Mesendoderm (in vitro differentiated cells): ENCODE measurements at regions not wholly inside any gene's neighbourhood (a gene's known extent, or its start where the extent isn't known, plus 50 kb on each side); places are given as distances from the start of the nearest gene placed in this dataset.

Experiments used
- DNase-seq: peaks from one replicate; pipeline ENCODE4 v3.0.0; 2013
- H2AK5ac ChIP-seq: 2 replicates; pipeline ENCODE4 v1.6.1; 2013; ENCODE audit warnings: low read length, inconsistent platforms
- H2BK120ac ChIP-seq: 2 replicates; pipeline ENCODE4 v1.6.1; 2013; ENCODE audit warnings: low read depth, mild to moderate bottlenecking, low read length, moderate library complexity, mixed read lengths
- H2BK15ac ChIP-seq: replicated peaks from 2 replicates; pipeline ENCODE4 v1.6.1; 2013; ENCODE audit warnings: low read depth, mild to moderate bottlenecking, moderate library complexity
- H2BK5ac ChIP-seq: 2 replicates; pipeline ENCODE4 v1.6.1; 2013; ENCODE audit warnings: low read length, inconsistent platforms
- H3K18ac ChIP-seq: 2 replicates; pipeline ENCODE4 v1.6.1; 2013; ENCODE audit warnings: mild to moderate bottlenecking, low read length, mixed read lengths
- H3K23ac ChIP-seq: one replicate; pipeline ENCODE4 v1.6.1; 2013; ENCODE audit warnings: low read length
- H3K27ac ChIP-seq: 2 replicates; pipeline ENCODE4 v1.5.1; 2013; ENCODE audit warnings: low read depth, mild to moderate bottlenecking, inconsistent platforms, low read length, moderate library complexity
- H3K27me3 ChIP-seq: 2 replicates; pipeline ENCODE4 v1.6.1; 2013; ENCODE audit warnings: low read length, control low read depth, mild to moderate bottlenecking, inconsistent platforms; ENCODE audit not compliant: insufficient read depth, poor library complexity
- H3K36me3 ChIP-seq: 2 replicates; pipeline ENCODE4 v1.6.1; 2013; ENCODE audit warnings: low read length, inconsistent platforms; ENCODE audit not compliant: control insufficient read depth, insufficient read depth
- H3K4ac ChIP-seq: one replicate; pipeline ENCODE4 v1.6.1; 2013; ENCODE audit warnings: low read depth, mild to moderate bottlenecking, low read length, moderate library complexity
- H3K4me1 ChIP-seq: 2 replicates; pipeline ENCODE4 v1.6.1; 2013; ENCODE audit warnings: low read depth, low read length, inconsistent platforms; ENCODE audit not compliant: control insufficient read depth
- H3K4me2 ChIP-seq: 2 replicates; pipeline ENCODE4 v1.6.1; 2013; ENCODE audit warnings: low read length
- H3K4me3 ChIP-seq: 2 replicates; pipeline ENCODE4 v1.5.1; 2013; ENCODE audit warnings: mild to moderate bottlenecking, low read length
- H3K56ac ChIP-seq: one replicate; pipeline ENCODE4 v1.6.1; 2013; ENCODE audit warnings: low read length
- H3K79me1 ChIP-seq: 2 replicates; pipeline ENCODE4 v1.6.1; 2013; ENCODE audit warnings: low read length, inconsistent platforms
- H3K79me2 ChIP-seq: 2 replicates; pipeline ENCODE4 v1.6.1; 2013; ENCODE audit warnings: mild to moderate bottlenecking, low read length; ENCODE audit not compliant: control insufficient read depth, insufficient read depth
- H3K9ac ChIP-seq: 2 replicates; pipeline ENCODE4 v1.6.1; 2013; ENCODE audit warnings: low read length, inconsistent platforms
- H4K5ac ChIP-seq: one replicate; pipeline ENCODE4 v1.6.1; 2013; ENCODE audit warnings: low read length
- H4K8ac ChIP-seq: one replicate; pipeline ENCODE4 v1.6.1; 2013; ENCODE audit warnings: low read depth, mild to moderate bottlenecking, control low read depth, low read length, moderate library complexity
- WGBS: extraction: QIAGEN DNeasy Blood & Tissue Kit; methylation state at CpG from one replicate; pipeline ENCODE4 v1.1.7; 2013; ENCODE audit warnings: low lambda C conversion rate, missing lambda C conversion rate; ENCODE audit not compliant: insufficient coverage; ENCODE audit errors: extremely low coverage; 5-methylcytosine and 5-hydroxymethylcytosine counted together

DNA sequence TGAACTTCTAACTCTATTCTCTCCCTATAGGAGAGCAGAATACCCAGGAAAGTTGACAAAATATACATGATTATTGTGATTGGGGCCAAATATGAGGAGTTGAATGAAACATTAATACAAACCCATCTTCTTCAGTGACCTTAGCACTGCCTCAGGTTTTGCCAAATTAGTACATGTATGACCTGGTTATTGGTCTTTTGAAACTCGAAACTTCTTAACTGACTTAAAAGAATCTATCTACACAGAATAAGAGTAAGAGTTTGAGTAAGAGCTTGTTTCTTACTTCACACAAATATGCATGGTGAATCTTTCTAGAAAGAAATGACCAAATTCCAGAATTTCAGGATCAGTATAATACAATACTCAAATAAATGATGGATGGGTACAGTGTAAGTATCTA, 213.0 kb upstream of the GK2 start:
- Histone ChIP-seq H2BK15ac (no peak overlapping the region), H3K36me3 (no peaks in the 10 kb centered on the region), H3K56ac (no peak overlapping the region), H2BK120ac (no peak overlapping the region), H3K27ac (no peak overlapping the region), H3K4me3 (no peak overlapping the region), H3K9ac (no peak overlapping the region), H3K18ac (no peak overlapping the region), H3K4me2 (no peak overlapping the region), H3K4me1 (no peaks in the 10 kb centered on the region), H3K4ac (no peak overlapping the region), H3K23ac (no peak overlapping the region), H3K79me1 (no peaks in the 10 kb centered on the region), H3K27me3 (no peaks in the 10 kb centered on the region), H2AK5ac (no peak overlapping the region), H2BK5ac (no peak overlapping the region), H4K8ac (no peak overlapping the region), H4K5ac (no peak overlapping the region), H3K79me2 (no peaks in the 10 kb centered on the region)
- no peak for DNase-seq
- WGBS, result no CpG with 5 or more reads among the region's 1 CpG

DNA sequence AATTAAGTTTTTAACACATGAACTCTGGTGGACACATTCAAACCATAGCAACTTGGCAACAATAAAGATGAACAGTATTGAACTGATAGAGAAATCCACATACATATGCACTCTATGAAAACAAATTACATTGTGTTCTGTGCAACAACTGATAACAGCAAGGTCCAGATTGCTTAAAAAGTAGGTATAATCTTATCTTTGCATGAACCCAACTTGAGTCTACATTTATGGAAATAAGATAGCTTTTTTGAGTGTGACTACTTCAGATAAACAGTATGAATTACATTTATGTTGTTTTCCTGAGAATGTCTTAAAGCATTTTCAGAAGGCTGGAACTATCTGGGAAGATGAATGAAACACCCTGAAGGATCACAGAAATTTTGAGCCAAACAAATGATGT, 212.6 kb upstream of the GK2 start:
- Histone ChIP-seq H3K4ac (no peak overlapping the region), H2BK15ac (no peak overlapping the region), H3K9ac (no peak overlapping the region), H4K8ac (no peak overlapping the region), H3K56ac (no peak overlapping the region), H3K36me3 (no peaks in the 10 kb centered on the region), H3K79me2 (no peaks in the 10 kb centered on the region), H2BK120ac (no peak overlapping the region), H3K4me1 (no peaks in the 10 kb centered on the region), H3K27me3 (no peaks in the 10 kb centered on the region), H3K27ac (no peak overlapping the region), H3K4me2 (no peak overlapping the region), H2BK5ac (no peak overlapping the region), H4K5ac (no peak overlapping the region), H3K4me3 (no peak overlapping the region), H2AK5ac (no peak overlapping the region), H3K79me1 (no peaks in the 10 kb centered on the region), H3K18ac (no peak overlapping the region), H3K23ac (no peak overlapping the region)
- no peak for DNase-seq

DNA sequence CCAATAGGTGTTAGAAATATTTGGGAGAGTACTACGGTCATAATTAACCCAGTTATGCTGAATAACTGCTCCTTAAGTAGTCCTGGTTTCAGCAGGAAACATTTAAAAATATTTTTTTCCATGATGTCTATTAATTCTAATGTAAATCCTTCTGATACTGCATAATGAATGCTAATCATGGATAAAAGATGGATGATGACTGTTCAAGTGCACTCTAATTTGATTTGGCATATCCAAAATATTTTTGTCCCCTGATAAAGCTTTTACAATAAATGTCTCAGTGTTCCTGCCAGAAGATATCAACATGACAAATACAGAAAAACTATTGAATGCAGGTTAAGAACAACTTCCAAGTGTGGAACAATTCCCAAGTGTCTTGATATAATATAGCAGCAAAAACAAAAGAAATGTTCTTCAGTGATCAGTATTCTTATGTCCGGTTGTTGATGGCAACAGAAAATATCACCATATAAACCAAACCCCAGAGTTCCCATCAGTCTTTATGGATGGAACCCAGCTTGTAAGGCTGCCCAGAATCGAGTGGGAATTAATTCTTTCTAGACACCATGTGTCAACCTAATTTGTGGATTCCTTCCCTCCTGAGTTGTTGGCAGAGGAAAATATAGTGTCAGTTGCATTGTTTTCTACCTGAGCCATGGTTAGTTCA, 205.4 kb upstream of the GK2 start:
- Histone ChIP-seq H2BK15ac (no peak overlapping the region), H3K18ac (no peak overlapping the region), H2BK5ac (no peak overlapping the region), H3K36me3 (no peaks in the 10 kb centered on the region), H4K8ac (no peak overlapping the region), H3K4ac (no peak overlapping the region), H3K79me2 (no peaks in the 10 kb centered on the region), H3K23ac (no peak overlapping the region), H4K5ac (no peak overlapping the region), H3K27me3 (no peaks in the 10 kb centered on the region), H3K9ac (no peak overlapping the region), H3K56ac (no peak overlapping the region), H2AK5ac (no peak overlapping the region), H2BK120ac (no peak overlapping the region), H3K4me1 (no peaks in the 10 kb centered on the region), H3K27ac (no peak overlapping the region), H3K4me2 (no peak overlapping the region), H3K79me1 (no peaks in the 10 kb centered on the region), H3K4me3 (no peak overlapping the region)
- no CpG with 5 or more reads among the region's 3 CpGs for WGBS
- DNase-seq, result no peak

GRCh38 chr4:79611026-79611425, 203.0 kb upstream of the GK2 start:
- WGBS, result 100% methylated on average over 2 of the region's 5 CpGs

DNA sequence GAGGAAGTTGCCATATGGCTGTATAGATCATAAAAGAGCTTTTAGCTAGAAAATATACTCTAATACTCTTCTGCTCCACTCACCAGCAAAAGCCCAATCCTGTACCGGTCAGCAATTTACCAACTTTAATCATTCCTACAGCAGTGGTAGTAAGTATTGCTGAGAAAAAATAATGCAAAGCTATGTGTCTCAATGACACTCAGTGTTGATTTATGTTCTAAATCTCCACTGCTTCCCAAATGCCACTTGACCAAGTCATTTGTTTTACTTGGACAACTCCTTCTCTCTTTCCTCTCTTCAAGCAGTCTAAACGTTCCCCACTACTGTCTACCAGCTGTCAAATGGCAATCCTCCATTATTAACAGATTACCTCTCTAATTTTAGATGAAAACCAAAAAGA, 201.8 kb upstream of the GK2 start:
- Histone ChIP-seq H2BK5ac (no peak overlapping the region), H3K4me2 (no peak overlapping the region), H4K8ac (no peak overlapping the region), H3K27me3 (no peaks in the 10 kb centered on the region), H3K79me1 (no peaks in the 10 kb centered on the region), H3K36me3 (no peaks in the 10 kb centered on the region), H3K79me2 (no peaks in the 10 kb centered on the region), H2AK5ac (no peak overlapping the region), H3K23ac (no peak overlapping the region), H3K4me1 (no peaks in the 10 kb centered on the region), H3K4ac (no peak overlapping the region), H3K56ac (no peak overlapping the region), H2BK120ac (no peak overlapping the region), H3K18ac (no peak overlapping the region), H3K4me3 (no peak overlapping the region), H3K9ac (no peak overlapping the region), H4K5ac (no peak overlapping the region), H3K27ac (no peak overlapping the region), H2BK15ac (no peak overlapping the region)
- WGBS, result no CpG with 5 or more reads among the region's 2 CpGs
- no peak for DNase-seq

More at GRCh38 chr4:79611026-79611425, 203.0 kb upstream of the GK2 start:
- Histone ChIP-seq H3K9ac (no peak overlapping the region), H3K4me1 (no peaks in the 10 kb centered on the region), H2BK15ac (no peak overlapping the region), H2BK120ac (no peak overlapping the region), H4K5ac (no peak overlapping the region), H3K27ac (no peak overlapping the region), H3K79me2 (no peaks in the 10 kb centered on the region), H3K79me1 (no peaks in the 10 kb centered on the region), H3K18ac (no peak overlapping the region), H3K4me2 (no peak overlapping the region), H3K4ac (no peak overlapping the region), H2BK5ac (no peak overlapping the region), H3K4me3 (no peak overlapping the region), H3K36me3 (no peaks in the 10 kb centered on the region), H2AK5ac (no peak overlapping the region), H4K8ac (no peak overlapping the region), H3K56ac (no peak overlapping the region), H3K27me3 (no peaks in the 10 kb centered on the region), H3K23ac (no peak overlapping the region)
- no peak for DNase-seq

DNA sequence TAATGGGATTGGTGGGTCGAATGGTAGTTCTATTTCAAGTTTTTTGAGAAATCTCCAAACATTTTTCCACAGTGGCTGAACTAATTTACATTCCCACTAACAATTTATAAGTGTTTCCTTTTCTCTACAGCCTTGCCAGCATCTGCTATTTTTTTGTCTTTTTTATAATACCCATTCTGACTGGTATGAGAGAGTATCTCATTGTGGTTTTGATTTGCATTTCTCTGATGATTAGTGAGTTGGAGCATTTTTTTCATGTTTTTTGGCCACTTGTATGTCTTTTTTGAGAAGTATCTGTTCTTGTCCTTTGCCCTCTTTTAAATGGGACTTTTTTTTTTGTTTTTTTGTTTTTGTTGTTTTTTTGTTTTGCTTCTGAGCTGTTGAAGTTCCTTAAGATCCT, 200.0 kb upstream of the GK2 start:
- Histone ChIP-seq H3K18ac (no peak overlapping the region), H3K9ac (no peak overlapping the region), H3K79me2 (no peaks in the 10 kb centered on the region), H3K56ac (no peak overlapping the region), H4K5ac (no peak overlapping the region), H3K4me1 (no peaks in the 10 kb centered on the region), H3K4me3 (no peak overlapping the region), H2BK120ac (no peak overlapping the region), H2BK5ac (no peak overlapping the region), H2AK5ac (no peak overlapping the region), H3K36me3 (no peaks in the 10 kb centered on the region), H2BK15ac (no peak overlapping the region), H3K79me1 (no peaks in the 10 kb centered on the region), H3K23ac (no peak overlapping the region), H4K8ac (no peak overlapping the region), H3K4ac (no peak overlapping the region), H3K27ac (no peak overlapping the region), H3K4me2 (no peak overlapping the region), H3K27me3 (no peaks in the 10 kb centered on the region)
- DNase-seq, result no peak
- no CpG with 5 or more reads among the region's 1 CpG for WGBS
